H1 (cell line): ENCODE measurements at regions not wholly inside any gene's neighbourhood (a gene's known extent, or its start where the extent isn't known, plus 50 kb on each side); places are given as distances from the start of the nearest gene placed in this dataset.

Experiments
- CBX5 ChIP-seq: fragments of 300-800, 300-1000 bp; sonication (generic); IDR thresholded peaks from 2 replicates; pipeline ENCODE4 v1.7.1; 2016; ENCODE audit warnings: antibody characterized with exemption, low read length, low read depth
- CTCF ChIP-seq, 3 experiments: IDR thresholded peaks; 1 replicate in 2 of 3; 2 replicates in 1 of 3; pipeline versions ENCODE4 v1.5.1 to v1.6.1; 2011; ENCODE audit warnings: low read length in 3 of 3, mild to moderate bottlenecking in 3 of 3, inconsistent platforms in 2 of 3, low read depth in 1 of 3, moderate library complexity in 1 of 3; ENCODE audit not compliant: insufficient read depth in 1 of 3; ENCODE audit errors: control extremely low read depth in 1 of 3
- PHF8 ChIP-seq: fragments of 200-600 bp; sonication (generic); conservative IDR thresholded peaks from 2 replicates; pipeline ENCODE4 v1.7.1; 2012; ENCODE audit warnings: low read depth, mild to moderate bottlenecking, inconsistent platforms, low read length, moderate library complexity
- SIN3A ChIP-seq, 2 experiments: IDR thresholded peaks in 1 of 2; conservative IDR thresholded peaks in 1 of 2; 2 replicates each; pipeline ENCODE4 v1.6.1; 2011 to 2012; ENCODE audit warnings: low read length in 2 of 2, improper control_type of control experiment in 1 of 2, low read depth in 1 of 2, mild to moderate bottlenecking in 1 of 2
- USF2 ChIP-seq: IDR thresholded peaks from 2 replicates; pipeline ENCODE4 v1.6.1; 2011; ENCODE audit warnings: low read length, improper control_type of control experiment

- TF ChIP-seq PHF8 = no peak
- TF ChIP-seq CBX5 = no peak
- no peak for TF ChIP-seq SIN3A (conservative IDR thresholded peaks at IDR 0.05 in 1 of 2, IDR thresholded peaks at IDR 0.05 in 1 of 2; ENCODE audit: low read depth in 1 of 2, low read length in 2 of 2)
- TF ChIP-seq USF2 = no peak
- no peak for TF ChIP-seq CTCF (IDR thresholded peaks at IDR 0.05; ENCODE audit: control extremely low read depth in 1 of 3, insufficient read depth in 1 of 3, low read depth in 1 of 3, low read length in 3 of 3)
Observed at GRCh38 chr2:129762386-129763189, 216.9 kb upstream of the RAB6C start (continued).
